Stimulated activated CD4-positive, alpha-beta T cell treated with anti-CD3 and anti-CD28 coated beads, Interleukin-1b, Interleukin-23, amount 100 ng/mL, for 1 hour (primary cell): ENCODE measurements at regions not wholly inside any gene's neighbourhood (a gene's known extent, or its start where the extent isn't known, plus 50 kb on each side); places are given as distances from the start of the nearest gene placed in this dataset.
"Not testable (repeated sequence)": the region's sequence is repeated elsewhere in the genome, so short reads cannot be mapped to it uniquely, and the experiment has no call there.

Experiments
- DNase-seq, 2 donors: peaks; one replicate each; pipeline ENCODE4 v3.0.0-alpha.2; 2020; ENCODE audit warnings: low read depth in 2 of 2

DNA sequence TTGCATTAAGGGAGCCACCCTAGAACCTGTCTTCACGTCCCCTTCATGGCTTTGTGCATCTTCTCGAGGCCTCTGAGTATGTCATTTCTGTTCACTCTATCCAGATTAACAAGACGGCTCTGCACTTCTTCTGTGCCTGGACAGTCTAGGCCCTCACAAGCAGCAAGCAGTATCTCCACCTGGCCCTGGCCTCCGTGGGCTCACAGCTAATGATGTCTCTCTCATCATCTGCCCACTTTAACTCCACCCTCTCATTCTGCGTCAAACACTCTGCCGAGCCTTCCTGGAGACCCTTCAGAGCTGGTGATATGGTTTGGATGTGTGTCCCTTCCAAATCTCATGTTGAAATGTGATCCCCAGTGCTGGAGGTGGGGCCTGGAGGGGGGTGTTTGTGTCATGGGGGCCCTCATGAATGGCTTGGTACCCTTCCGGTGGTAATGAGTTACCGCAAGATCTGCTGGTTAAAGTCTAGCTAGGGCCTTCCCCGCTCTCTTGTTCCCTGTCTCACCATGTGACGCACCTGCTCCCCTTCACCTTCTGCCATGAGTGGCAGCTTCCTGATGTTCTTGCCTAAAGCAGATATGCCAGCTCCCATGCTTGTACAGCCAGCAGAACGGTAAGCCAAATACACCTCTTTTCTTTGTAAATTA lies 132.5 kb upstream of the ID2 start:
- DNase-seq, result no peak

GRCh38 chr2:8549942-8550341 lies 131.9 kb upstream of the ID2 start:
- DNase-seq, result no peak

DNA sequence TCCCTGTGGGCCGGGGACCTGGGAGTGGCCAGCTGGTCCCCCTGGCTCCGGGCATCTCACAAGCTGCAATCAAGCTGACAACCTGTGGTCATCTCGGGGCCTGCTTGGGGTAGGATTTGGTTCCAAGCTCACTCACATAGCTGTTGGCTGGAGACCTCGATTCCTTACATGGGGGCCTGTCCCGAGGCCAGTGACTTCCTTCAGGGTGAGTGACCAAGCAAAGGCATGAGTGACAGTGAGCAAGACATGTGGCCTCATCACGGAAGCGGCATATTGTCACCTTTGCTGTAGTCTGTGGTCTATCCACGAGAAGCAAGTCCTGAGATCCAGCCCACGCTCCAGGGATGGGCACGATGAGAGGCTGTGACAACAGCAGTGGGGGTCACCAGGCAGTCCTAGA lies 131.4 kb upstream of the ID2 start:
- no peak for DNase-seq

DNA sequence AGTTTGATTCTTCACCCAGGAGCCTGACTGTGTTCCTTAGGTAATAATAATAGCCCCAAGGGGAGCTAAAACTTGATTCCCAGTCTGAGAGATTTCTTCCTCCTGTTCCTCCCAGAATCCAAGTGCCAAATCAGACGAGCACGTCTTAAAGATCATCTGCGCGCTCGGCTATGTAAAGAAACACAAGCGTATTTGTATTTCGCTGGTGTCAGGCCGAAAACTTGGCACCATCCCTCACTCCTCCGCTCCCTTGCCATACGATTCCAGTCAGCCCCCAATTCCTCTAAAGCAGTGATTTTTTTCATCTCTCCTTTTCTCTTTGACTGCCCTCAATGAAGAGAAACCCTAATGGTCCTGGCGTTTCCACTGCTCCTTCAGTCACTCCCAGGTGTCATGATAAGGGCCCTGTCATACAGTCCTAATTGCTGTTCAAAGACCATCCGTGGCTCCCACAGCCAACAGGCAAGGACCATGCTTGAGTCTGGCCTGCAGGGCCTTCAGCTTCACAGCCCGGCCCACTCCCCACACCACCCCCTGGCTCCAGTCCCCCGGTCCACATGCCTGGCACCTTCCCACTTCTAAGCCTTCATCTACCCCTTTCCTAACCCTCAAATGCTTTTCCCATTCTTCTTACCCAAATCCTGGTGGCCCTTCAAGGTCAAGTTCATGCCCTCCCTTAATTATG lies 130.8 kb upstream of the ID2 start:
- DNase-seq, result no peak

GRCh38 chr2:8551622-8552074 lies 130.2 kb upstream of the ID2 start:
- DNase-seq, result no peak

DNA sequence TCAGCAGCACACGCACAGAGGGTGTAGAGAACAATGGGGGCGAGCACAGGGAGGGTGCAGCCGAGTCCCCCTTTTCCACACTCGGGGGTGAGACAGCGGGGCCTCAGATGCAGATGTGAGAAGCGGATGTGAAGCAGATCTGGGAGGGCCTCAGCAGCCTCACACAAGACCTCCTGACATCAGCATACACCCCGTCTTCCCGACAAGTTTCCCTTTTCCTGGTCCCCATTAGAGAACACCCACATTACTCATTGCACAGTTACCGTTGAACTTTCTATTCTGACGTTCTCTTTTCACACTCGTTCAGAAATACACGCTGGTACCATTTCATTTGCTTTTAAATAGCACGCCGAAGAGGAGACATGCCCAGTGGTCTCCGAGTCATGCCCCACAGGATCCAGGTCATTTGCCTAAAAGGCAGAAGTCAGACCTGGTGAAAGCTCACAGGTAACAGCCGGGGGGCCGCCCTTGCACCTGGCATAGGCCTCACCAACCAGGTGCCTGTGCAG lies 129.5 kb upstream of the ID2 start:
- DNase-seq, result no peak

- DNase-seq, result no peak
Measured at GRCh38 chr2:8553643-8554042, 128.2 kb upstream of the ID2 start.

DNA sequence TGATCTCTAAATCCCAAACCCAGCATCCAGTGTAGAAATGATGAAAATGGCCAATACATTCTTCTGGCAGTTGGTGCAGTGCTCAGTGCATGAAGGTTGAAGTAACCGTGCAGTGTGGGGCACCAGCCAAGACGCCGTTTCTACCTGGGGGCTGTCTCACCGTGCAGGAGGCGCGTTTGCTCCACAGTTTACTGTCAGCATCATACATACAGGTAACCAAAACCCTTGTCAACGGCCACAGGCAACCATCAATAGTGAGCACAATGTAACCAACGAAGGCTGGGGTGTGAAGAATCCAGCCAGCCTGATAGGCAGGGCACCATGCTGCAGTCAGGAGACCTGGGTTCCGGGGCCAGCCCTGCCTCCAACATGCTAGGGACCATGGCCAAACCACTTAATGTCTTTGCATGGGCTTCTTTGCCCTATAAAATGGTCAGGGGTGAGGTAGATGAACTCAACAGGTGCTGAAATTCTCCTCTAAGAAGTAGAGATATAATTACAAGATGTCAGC lies 127.5 kb upstream of the ID2 start:
- no peak for DNase-seq

- no peak for DNase-seq
Measured at GRCh38 chr2:8555543-8555942, 126.3 kb upstream of the ID2 start.

GRCh38 chr2:8558096-8558495 lies 123.8 kb upstream of the ID2 start:
- DNase-seq, result no peak

DNA sequence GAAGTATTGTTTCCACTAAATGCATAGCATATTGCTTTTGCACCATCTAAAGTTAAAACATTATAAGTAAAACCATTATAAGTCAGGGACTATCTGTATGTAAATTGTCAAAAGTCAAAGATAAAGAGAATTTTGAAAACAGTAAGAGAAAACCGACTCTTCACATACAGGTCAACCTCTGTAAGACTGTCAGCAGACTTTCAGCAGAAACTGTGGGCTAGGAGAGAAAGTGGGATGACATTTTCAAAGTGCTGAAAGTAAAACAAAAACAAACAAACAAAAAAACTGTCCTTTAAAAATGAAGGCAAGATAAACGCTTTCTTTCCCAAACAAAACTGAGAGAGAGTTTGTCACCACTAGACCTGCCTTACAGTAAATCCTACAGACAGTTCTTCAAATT lies 122.9 kb upstream of the ID2 start:
- no peak for DNase-seq

- DNase-seq, result no peak
Measured at GRCh38 chr2:8559805-8560204, 122.1 kb upstream of the ID2 start.

DNA sequence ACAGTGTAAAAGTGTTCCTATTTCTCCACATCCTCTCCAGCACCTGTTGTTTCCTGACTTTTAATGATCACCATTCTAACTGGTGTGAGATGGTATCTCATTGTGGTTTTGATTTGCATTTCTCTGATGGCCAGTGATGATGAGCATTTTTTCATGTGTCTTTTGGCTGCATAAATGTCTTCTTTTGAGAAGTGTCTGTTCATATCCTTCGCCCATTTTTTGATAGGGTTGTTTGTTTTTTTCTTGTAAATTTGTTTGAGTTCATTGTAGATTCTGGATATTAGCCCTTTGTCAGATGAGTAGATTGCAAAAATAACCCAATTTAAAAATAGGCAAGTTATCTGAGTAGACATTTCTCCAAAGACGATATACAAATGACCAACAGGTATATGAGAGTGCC lies 120.2 kb upstream of the ID2 start:
- not testable (repeated sequence) for DNase-seq

- DNase-seq, result no peak
Measured at GRCh38 chr2:8563814-8564474, 117.9 kb upstream of the ID2 start.

GRCh38 chr2:8564475-8564874 lies 117.4 kb upstream of the ID2 start:
- DNase-seq, result no peak

GRCh38 chr2:8565399-8566154 lies 116.3 kb upstream of the ID2 start:
- no peak for DNase-seq

DNA sequence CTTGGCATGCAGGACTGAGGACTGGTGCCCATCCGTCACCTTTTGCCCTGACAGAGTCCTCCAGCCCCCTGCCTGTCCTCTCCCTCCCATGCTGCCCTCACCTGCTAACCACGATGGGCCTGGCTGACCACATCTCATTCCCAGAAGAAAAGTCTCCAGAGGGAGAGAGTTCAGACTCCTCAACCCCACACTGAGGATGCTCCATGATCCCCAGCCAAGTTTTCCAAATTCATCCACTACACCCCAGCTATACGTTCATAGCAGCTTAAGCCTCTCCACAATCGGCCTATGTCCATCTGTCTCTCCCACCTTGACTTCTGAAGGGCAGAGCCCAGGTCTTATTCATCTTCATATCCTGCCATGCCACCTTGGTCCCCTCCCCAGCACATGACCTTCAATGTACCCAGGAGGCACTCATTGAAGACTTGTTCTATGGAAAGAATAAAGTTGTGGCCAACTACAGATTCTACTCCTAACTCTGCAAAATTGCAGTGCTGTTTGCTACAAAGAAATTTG lies 115.6 kb upstream of the ID2 start:
- no peak for DNase-seq

- no peak for DNase-seq
Measured at GRCh38 chr2:8566774-8567468, 114.9 kb upstream of the ID2 start.

DNA sequence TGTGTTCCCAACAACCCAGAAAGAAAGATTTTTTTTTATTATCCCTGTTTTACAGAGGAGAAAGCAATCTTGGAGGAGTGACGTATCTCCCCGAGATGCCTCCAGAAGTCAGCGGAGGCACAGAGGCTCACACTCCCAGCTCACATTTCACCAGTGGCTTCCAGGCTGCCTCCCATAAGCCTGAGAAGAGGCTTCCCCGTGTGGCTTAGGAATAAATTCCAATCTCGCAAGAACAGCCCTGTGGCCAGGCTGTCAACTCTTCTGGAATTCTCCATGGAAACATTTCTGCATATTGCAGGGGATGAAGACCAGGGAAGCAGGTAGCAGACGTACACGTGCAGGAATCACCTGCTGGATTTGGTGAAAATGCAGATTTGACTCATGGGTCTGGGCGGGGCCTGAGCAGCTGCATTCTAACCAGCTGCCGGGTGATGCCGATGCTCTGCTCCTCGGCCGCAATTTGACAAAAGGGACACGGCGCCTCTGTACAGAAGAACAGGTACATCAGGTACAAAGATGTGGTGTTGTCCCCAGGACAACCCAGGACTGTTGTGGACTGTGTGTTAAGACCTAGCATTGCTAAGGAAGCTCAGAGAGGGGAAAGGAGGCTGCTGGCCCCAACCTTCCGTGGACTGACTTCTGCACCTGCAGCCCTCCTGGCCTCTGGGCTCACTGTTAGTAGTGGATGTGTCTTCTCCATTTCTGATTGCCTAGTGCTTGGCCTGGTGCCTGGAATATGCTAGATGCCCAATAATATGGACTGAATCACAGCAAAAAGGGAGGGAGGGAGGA lies 114.2 kb upstream of the ID2 start:
- DNase-seq, result no peak

DNA sequence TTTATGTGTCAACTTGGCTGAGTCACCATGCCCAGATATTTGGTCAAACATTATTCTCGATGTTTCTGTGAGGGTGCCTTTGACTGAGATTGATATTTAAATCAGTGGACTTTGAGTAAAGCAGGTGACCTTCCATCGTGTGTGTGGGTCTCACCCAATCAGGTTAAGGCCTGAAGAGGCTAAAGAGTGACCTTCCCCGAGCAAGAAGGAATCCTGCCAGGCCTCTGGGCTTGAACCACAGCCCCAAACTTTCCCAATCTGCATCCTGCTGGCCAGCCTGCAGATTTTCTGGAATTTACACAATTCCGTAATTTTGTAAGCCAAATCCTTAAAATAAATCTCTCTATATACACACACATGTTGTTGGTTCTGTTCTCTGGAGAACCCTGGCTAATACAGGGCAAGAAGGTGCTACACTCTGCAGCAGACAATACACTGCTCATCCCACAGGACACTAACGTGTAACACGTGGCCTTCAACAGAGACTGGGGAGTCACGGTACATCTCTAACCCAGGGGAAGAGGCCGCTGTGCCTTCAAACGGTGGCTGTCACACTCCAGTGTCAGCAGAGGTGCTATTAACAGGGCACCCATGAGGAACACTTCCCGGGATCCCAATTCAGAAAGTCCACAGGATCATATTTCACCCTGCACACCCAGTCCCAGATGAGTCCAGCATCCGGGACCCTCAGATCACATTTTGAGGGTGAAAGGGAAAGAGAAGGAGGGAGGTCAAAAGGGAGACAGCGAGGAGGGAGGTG lies 113.1 kb upstream of the ID2 start:
- DNase-seq, result no peak
